Pancreas (tissue), 10 donors: ENCODE measurements at regions not wholly inside any gene's neighbourhood (a gene's known extent, or its start where the extent isn't known, plus 50 kb on each side); places are given as distances from the start of the nearest gene placed in this dataset.

Experiments
- ATAC-seq, 4 donors: fragments of 200-7000 bp; cut with Tn5 transposase; one replicate each; pipeline versions ENCODE4 v1.8.0 to v1.9.1; 2020; ENCODE audit warnings: mild to moderate bottlenecking in 4 of 4, moderate library complexity in 4 of 4
- DNase-seq, 6 donors: peaks; one replicate each; pipeline ENCODE4 v3.0.0-alpha.2; 2020
- FAIRE-seq: peaks from 2 replicates; lab custom pipeline; 2012; peaks lifted over from hg19 to GRCh38; lab: Jason Lieb, UNC
- H3K27ac ChIP-seq, 4 donors: fragments of 200-600 bp; sonication (generic); 1 replicate in 3 of 4; 2 replicates in 1 of 4; pipeline versions ENCODE4 v1.5.0 to v1.8.0; 2020
- H3K27me3 ChIP-seq, 4 donors: fragments of 200-600 bp; one replicate each; pipeline ENCODE4 v1.8.0; 2021
- H3K36me3 ChIP-seq, 3 donors: fragments of 200-600 bp; sonication (generic) in 1 of 3; one replicate each; pipeline versions ENCODE4 v1.5.0 to v1.8.0; 2020 to 2021
- H3K4me1 ChIP-seq, 3 donors: fragments of 200-600 bp; one replicate each; pipeline ENCODE4 v1.8.0; 2021
- H3K4me3 ChIP-seq, 4 donors: fragments of 200-600 bp; sonication (generic) in 2 of 4; one replicate each; pipeline versions ENCODE4 v1.5.0 to v1.8.0; 2020 to 2021
- H3K9me3 ChIP-seq, 4 donors: fragments of 200-600 bp; one replicate each; pipeline ENCODE4 v1.8.0; 2021
- CTCF ChIP-seq, 4 donors: fragments of 200-600 bp; sonication (generic) in 3 of 4; IDR thresholded peaks; one replicate each; pipeline versions ENCODE4 v1.5.0 to v1.8.0; 2021; ENCODE audit warnings: antibody characterized with exemption in 4 of 4
- WGBS, 2 donors: extraction: QIAGEN DNeasy Blood & Tissue Kit; methylation state at CpG; one replicate each; pipeline ENCODE4 v1.1.7; 2013; 5-methylcytosine and 5-hydroxymethylcytosine counted together
- intact Hi-C, 3 donors: fragments of 100-400 bp; cut with DNase I; formaldehyde crosslinking; loops; one replicate each; pipeline versions ENCODE4 v1.11.1 to v1.14.2; 2022
- donor health status: healthy with polysubstance abuse.
- donor health status: DM: no; HTN: no; CAD: no; lungs with moderate emphysema.
- donor health status: DM: no; HTN: no; CAD: no.
- donor health status: control.
- donor health status: control.
- donor health status: Bipolar disorder and iron deficiency.
- donor health status: DM: yes; HTN: yes; CAD: no.
- donor health status: DM: no; HTN: no; CAD: no.
- donor health status: DM: no; HTN: no; CAD: no.
- donor health status: DM: yes; HTN: yes; CAD: no.

- Histone ChIP-seq H3K4me1 (no peaks in the 10 kb centered on the region), H3K4me3 (no peak overlapping the region), H3K36me3 (no peaks in the 10 kb centered on the region), H3K27me3 (no peaks in the 10 kb centered on the region), H3K9me3 (no peaks in the 10 kb centered on the region), H3K27ac (no peak overlapping the region)
- TF ChIP-seq CTCF (IDR thresholded peaks at IDR 0.05) = no peak
- ATAC-seq = no peak
- no peak for DNase-seq
- no peak for FAIRE-seq
- intact Hi-C loops = no loop called here
Observed at GRCh38 chr6:112752791-112753190, 405.7 kb downstream of the RFPL4B start.

GRCh38 chr6:112760831-112761230 is 413.7 kb downstream of the RFPL4B start:
- H3K36me3 ChIP-seq = no peaks in the 10 kb centered on the region
- no peak overlapping the region for H3K4me3 ChIP-seq
- intact Hi-C loops = no loop called here
- no peak for ATAC-seq
- no peak for DNase-seq
- H3K9me3 ChIP-seq = peaks cover 0 to 5% (median 0%) of the 10 kb centered on the region in 4 donors
- H3K4me1 ChIP-seq = no peaks in the 10 kb centered on the region
- H3K27ac ChIP-seq = no peak overlapping the region
- TF ChIP-seq CTCF (IDR thresholded peaks at IDR 0.05) = no peak
- H3K27me3 ChIP-seq = no peaks in the 10 kb centered on the region
- FAIRE-seq = no peak

GRCh38 chr6:112761740-112762139 is 414.6 kb downstream of the RFPL4B start:
- DNase-seq = no peak
- FAIRE-seq = no peak
- no peak for ATAC-seq
- no peaks in the 10 kb centered on the region for H3K4me1 ChIP-seq
- no peak overlapping the region for H3K4me3 ChIP-seq
- H3K27me3 ChIP-seq = no peaks in the 10 kb centered on the region
- H3K9me3 ChIP-seq = peaks cover 0 to 5% (median 0%) of the 10 kb centered on the region in 4 donors
- intact Hi-C loops = no loop called here
- H3K36me3 ChIP-seq = no peaks in the 10 kb centered on the region
- no peak for TF ChIP-seq CTCF (IDR thresholded peaks at IDR 0.05)
- no peak overlapping the region for H3K27ac ChIP-seq
- WGBS, 2 donors = 56 to 67% methylated on average over 2 of the region's 2 CpGs

GRCh38 chr6:112764377-112764776 is 417.2 kb downstream of the RFPL4B start:
- no peaks in the 10 kb centered on the region for H3K4me1 ChIP-seq
- no peak overlapping the region for H3K27ac ChIP-seq
- intact Hi-C loops = no loop called here
- 55 to 65% methylated on average over 2 of the region's 2 CpGs for WGBS, 2 donors
- DNase-seq = no peak
- no peak overlapping the region for H3K4me3 ChIP-seq
- H3K36me3 ChIP-seq = no peaks in the 10 kb centered on the region
- H3K27me3 ChIP-seq = no peaks in the 10 kb centered on the region
- ATAC-seq = no peak
- H3K9me3 ChIP-seq = peaks cover 0 to 5% (median 0%) of the 10 kb centered on the region in 4 donors
- no peak for TF ChIP-seq CTCF (IDR thresholded peaks at IDR 0.05)
- FAIRE-seq = no peak

GRCh38 chr6:112770308-112770707 is 423.2 kb downstream of the RFPL4B start:
- Histone ChIP-seq H3K27me3 (no peaks in the 10 kb centered on the region), H3K36me3 (no peaks in the 10 kb centered on the region), H3K4me3 (no peak overlapping the region), H3K27ac (no peak overlapping the region), H3K4me1 (no peaks in the 10 kb centered on the region), H3K9me3 (no peaks in the 10 kb centered on the region)
- no peak for ATAC-seq
- intact Hi-C loops = loop anchor here in 1 of 3 donors (10.0 kb wide), 1 partner anchor 1114 kb away; no protein-coding TSS in a partner anchor
- TF ChIP-seq CTCF (IDR thresholded peaks at IDR 0.05) = no peak
- no peak for DNase-seq
- no peak for FAIRE-seq
- 28 to 47% methylated on average over 2 of the region's 2 CpGs for WGBS, 2 donors
